ENCODE measurements at regions not wholly inside any gene's neighbourhood (a gene's known extent, or its start where the extent isn't known, plus 50 kb on each side); places are given as distances from the start of the nearest gene placed in this dataset.

- Histone ChIP-seq H3K4me2 (ENCODE audit: extremely low read depth, insufficient read depth, low read length) (no peak overlapping the region), H3K9me3 (ENCODE audit: control insufficient read depth, insufficient read depth, low read depth, low read length) (no peaks in the 10 kb centered on the region), H3K27ac (ENCODE audit: insufficient read depth, low read length) (no peak overlapping the region), H3K27me3 (ENCODE audit: control insufficient read depth, insufficient read depth, low read length) (no peaks in the 10 kb centered on the region), H3K36me3 (ENCODE audit: control insufficient read depth, insufficient read depth, low read length) (no peaks in the 10 kb centered on the region), H4K20me1 (ENCODE audit: control insufficient read depth, extremely low read depth, insufficient read depth, low read length) (no peaks in the 10 kb centered on the region), H3K79me2 (ENCODE audit: control insufficient read depth, insufficient read depth, low read length) (no peaks in the 10 kb centered on the region), H3K4me3 (replicated peaks in 1 of 4; ENCODE audit: control extremely low read depth in 1 of 4, insufficient read depth in 1 of 4, low read depth in 3 of 4, low read length in 4 of 4) (no peak overlapping the region), H2AFZ (ENCODE audit: low read length) (no peak overlapping the region), H3K9ac (ENCODE audit: insufficient read depth, low read length) (no peak overlapping the region), H3K4me1 (ENCODE audit: control insufficient read depth, extremely low read depth, insufficient read depth, low read length) (no peaks in the 10 kb centered on the region)
- DNase-seq (ENCODE audit: low read depth in 2 of 2) = no peak
- TF ChIP-seq CTCF (conservative IDR thresholded peaks at IDR 0.05 in 1 of 2, IDR thresholded peaks at IDR 0.05 in 1 of 2; ENCODE audit: low read depth in 1 of 2, low read length in 2 of 2) (no peak), EZH2 (IDR thresholded peaks at IDR 0.05; ENCODE audit: low read length, missing control alignments) (no peak)
These were observed 203.5 kb upstream of the RAD23B start for GRCh38 chr9:107079589-107079988.

GRCh38 chr9:107080130-107080529 is 202.9 kb upstream of the RAD23B start:
- TF ChIP-seq EZH2 (IDR thresholded peaks at IDR 0.05; ENCODE audit: low read length, missing control alignments) (no peak), CTCF (conservative IDR thresholded peaks at IDR 0.05 in 1 of 2, IDR thresholded peaks at IDR 0.05 in 1 of 2; ENCODE audit: low read depth in 1 of 2, low read length in 2 of 2) (no peak)
- Histone ChIP-seq H3K4me3 (replicated peaks in 1 of 4; ENCODE audit: control extremely low read depth in 1 of 4, insufficient read depth in 1 of 4, low read depth in 3 of 4, low read length in 4 of 4) (no peak overlapping the region), H3K27ac (ENCODE audit: insufficient read depth, low read length) (no peak overlapping the region), H3K4me1 (ENCODE audit: control insufficient read depth, extremely low read depth, insufficient read depth, low read length) (no peaks in the 10 kb centered on the region), H2AFZ (ENCODE audit: low read length) (no peak overlapping the region), H4K20me1 (ENCODE audit: control insufficient read depth, extremely low read depth, insufficient read depth, low read length) (no peaks in the 10 kb centered on the region), H3K9ac (ENCODE audit: insufficient read depth, low read length) (no peak overlapping the region), H3K79me2 (ENCODE audit: control insufficient read depth, insufficient read depth, low read length) (no peaks in the 10 kb centered on the region), H3K4me2 (ENCODE audit: extremely low read depth, insufficient read depth, low read length) (no peak overlapping the region), H3K27me3 (ENCODE audit: control insufficient read depth, insufficient read depth, low read length) (no peaks in the 10 kb centered on the region), H3K36me3 (ENCODE audit: control insufficient read depth, insufficient read depth, low read length) (no peaks in the 10 kb centered on the region), H3K9me3 (ENCODE audit: control insufficient read depth, insufficient read depth, low read depth, low read length) (no peaks in the 10 kb centered on the region)
- no peak for DNase-seq (ENCODE audit: low read depth in 2 of 2)

GRCh38 chr9:107086460-107086859 is 196.6 kb upstream of the RAD23B start:
- Histone ChIP-seq H3K4me2 (ENCODE audit: extremely low read depth, insufficient read depth, low read length) (no peak overlapping the region), H3K79me2 (ENCODE audit: control insufficient read depth, insufficient read depth, low read length) (no peaks in the 10 kb centered on the region), H3K4me3 (replicated peaks in 1 of 4; ENCODE audit: control extremely low read depth in 1 of 4, insufficient read depth in 1 of 4, low read depth in 3 of 4, low read length in 4 of 4) (no peak overlapping the region), H2AFZ (ENCODE audit: low read length) (no peak overlapping the region), H3K4me1 (ENCODE audit: control insufficient read depth, extremely low read depth, insufficient read depth, low read length) (no peaks in the 10 kb centered on the region), H4K20me1 (ENCODE audit: control insufficient read depth, extremely low read depth, insufficient read depth, low read length) (no peaks in the 10 kb centered on the region), H3K9ac (ENCODE audit: insufficient read depth, low read length) (no peak overlapping the region), H3K27me3 (ENCODE audit: control insufficient read depth, insufficient read depth, low read length) (no peaks in the 10 kb centered on the region), H3K36me3 (ENCODE audit: control insufficient read depth, insufficient read depth, low read length) (no peaks in the 10 kb centered on the region), H3K27ac (ENCODE audit: insufficient read depth, low read length) (no peak overlapping the region), H3K9me3 (ENCODE audit: control insufficient read depth, insufficient read depth, low read depth, low read length) (no peaks in the 10 kb centered on the region)
- TF ChIP-seq EZH2 (IDR thresholded peaks at IDR 0.05; ENCODE audit: low read length, missing control alignments) (no peak), CTCF (conservative IDR thresholded peaks at IDR 0.05 in 1 of 2, IDR thresholded peaks at IDR 0.05 in 1 of 2; ENCODE audit: low read depth in 1 of 2, low read length in 2 of 2) (no peak)
- DNase-seq (ENCODE audit: low read depth in 2 of 2) = no peak
